ENCODE measurements at regions not wholly inside any gene's neighbourhood (a gene's known extent, or its start where the extent isn't known, plus 50 kb on each side); places are given as distances from the start of the nearest gene placed in this dataset.

- peak; percentile 75 to 97 for DNase-seq (ENCODE audit: low spot score in 2 of 2)
- Histone ChIP-seq H3K27ac (peak overlapping the region; percentile 72 to 81), H3K4me3 (peak overlapping the region in 1 of 2 donors; percentile 19), H3K27me3 (no peaks in the 10 kb centered on the region), H3K36me3 (no peaks in the 10 kb centered on the region), H3K4me1 (peaks cover 8 to 36% of the 10 kb centered on the region in 2 donors), H3K9me3 (no peaks in the 10 kb centered on the region)
- TF ChIP-seq, protein P1, sequence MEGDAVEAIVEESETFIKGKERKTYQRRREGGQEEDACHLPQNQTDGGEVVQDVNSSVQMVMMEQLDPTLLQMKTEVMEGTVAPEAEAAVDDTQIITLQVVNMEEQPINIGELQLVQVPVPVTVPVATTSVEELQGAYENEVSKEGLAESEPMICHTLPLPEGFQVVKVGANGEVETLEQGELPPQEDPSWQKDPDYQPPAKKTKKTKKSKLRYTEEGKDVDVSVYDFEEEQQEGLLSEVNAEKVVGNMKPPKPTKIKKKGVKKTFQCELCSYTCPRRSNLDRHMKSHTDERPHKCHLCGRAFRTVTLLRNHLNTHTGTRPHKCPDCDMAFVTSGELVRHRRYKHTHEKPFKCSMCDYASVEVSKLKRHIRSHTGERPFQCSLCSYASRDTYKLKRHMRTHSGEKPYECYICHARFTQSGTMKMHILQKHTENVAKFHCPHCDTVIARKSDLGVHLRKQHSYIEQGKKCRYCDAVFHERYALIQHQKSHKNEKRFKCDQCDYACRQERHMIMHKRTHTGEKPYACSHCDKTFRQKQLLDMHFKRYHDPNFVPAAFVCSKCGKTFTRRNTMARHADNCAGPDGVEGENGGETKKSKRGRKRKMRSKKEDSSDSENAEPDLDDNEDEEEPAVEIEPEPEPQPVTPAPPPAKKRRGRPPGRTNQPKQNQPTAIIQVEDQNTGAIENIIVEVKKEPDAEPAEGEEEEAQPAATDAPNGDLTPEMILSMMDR (IDR thresholded peaks at IDR 0.05), result no peak
- intact Hi-C loops (cut with DNase I), result loop anchor here (1.0 to 5.0 kb wide), 4 partner anchors 45 to 145 kb away; partner anchors contain the start of gene TPM1
These were observed 145.5 kb upstream of the TPM1 start for GRCh38 chr15:62896969-62897486.

DNA sequence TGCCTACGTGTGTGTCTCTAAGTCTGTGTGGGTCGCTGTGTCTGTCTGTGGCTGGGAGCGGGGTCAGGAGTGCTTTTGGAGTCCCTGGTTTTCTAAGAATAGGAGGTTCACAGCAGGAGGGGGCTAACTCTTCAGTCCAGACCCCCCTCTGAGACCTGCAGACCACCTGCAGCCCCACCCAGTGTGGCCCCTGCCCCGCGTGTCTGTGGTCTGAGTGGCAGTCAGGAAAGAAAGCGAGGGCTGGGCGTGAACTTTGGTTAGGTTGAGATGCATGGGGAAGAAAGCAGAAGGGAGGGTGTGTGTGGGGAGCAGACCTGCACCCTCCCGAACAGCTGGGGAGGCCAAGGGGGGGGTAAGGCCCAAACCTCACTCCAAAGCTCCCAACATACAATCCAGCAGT, 144.9 kb upstream of the TPM1 start:
- peak overlapping the region; percentile 58 to 81 for H3K27ac ChIP-seq
- no peaks in the 10 kb centered on the region for H3K27me3 ChIP-seq
- H3K4me3 ChIP-seq, result no peak overlapping the region
- H3K9me3 ChIP-seq, result no peaks in the 10 kb centered on the region
- TF ChIP-seq, protein P1 (IDR thresholded peaks at IDR 0.05), result no peak
- H3K4me1 ChIP-seq, result peaks cover 8 to 36% of the 10 kb centered on the region in 2 donors
- intact Hi-C loops (cut with DNase I), result loop anchor here (1.0 to 5.0 kb wide), 4 partner anchors 45 to 145 kb away; partner anchors contain the start of gene TPM1
- no peaks in the 10 kb centered on the region for H3K36me3 ChIP-seq
- no peak for DNase-seq (ENCODE audit: low spot score in 2 of 2)

DNA sequence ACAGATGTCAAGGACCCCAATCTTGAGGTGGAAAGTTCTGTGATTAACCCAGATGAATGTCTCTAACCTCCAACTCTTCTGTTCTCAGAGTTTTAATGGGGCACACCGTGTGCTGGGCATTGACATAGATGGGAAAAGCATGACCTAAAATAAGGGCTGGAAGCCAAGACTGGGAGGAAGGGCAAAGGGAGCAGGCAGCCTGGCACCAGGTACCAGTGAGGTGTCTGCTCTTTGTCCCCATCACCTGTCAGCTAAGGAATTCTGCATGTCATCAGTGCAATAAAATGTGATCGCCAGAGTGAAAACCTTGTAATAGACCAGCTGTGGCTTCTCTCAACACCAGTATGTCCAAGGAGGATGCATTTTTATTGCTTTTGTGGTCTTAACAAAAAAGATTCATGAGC, 143.5 kb upstream of the TPM1 start:
- Histone ChIP-seq H3K9me3 (no peaks in the 10 kb centered on the region), H3K27me3 (no peaks in the 10 kb centered on the region), H3K36me3 (no peaks in the 10 kb centered on the region), H3K4me3 (no peak overlapping the region), H3K4me1 (peaks cover 8 to 36% of the 10 kb centered on the region in 2 donors), H3K27ac (peak overlapping the region; percentile 58 to 81)
- no peak for DNase-seq (ENCODE audit: low spot score in 2 of 2)
- intact Hi-C loops (cut with DNase I), result loop anchor here (5.0 kb wide), 3 partner anchors 43 to 123 kb away; no protein-coding TSS in a partner anchor
- TF ChIP-seq, protein P1 (IDR thresholded peaks at IDR 0.05), result no peak

- TF ChIP-seq, protein P1 (IDR thresholded peaks at IDR 0.05), result no peak
- intact Hi-C loops (cut with DNase I), result no loop called here
- no peaks in the 10 kb centered on the region for H3K9me3 ChIP-seq
- H3K27me3 ChIP-seq, result no peaks in the 10 kb centered on the region
- H3K4me3 ChIP-seq, result no peak overlapping the region
- peak in 1 of 2 donors; percentile 76 for DNase-seq (ENCODE audit: low spot score in 2 of 2)
- H3K4me1 ChIP-seq, result peaks cover 8 to 36% of the 10 kb centered on the region in 2 donors
- H3K36me3 ChIP-seq, result no peaks in the 10 kb centered on the region
- peak overlapping the region; percentile 64 to 81 for H3K27ac ChIP-seq
These were observed 142.3 kb upstream of the TPM1 start for GRCh38 chr15:62900071-62900802.

- TF ChIP-seq, protein P1 (IDR thresholded peaks at IDR 0.05), result no peak
- Histone ChIP-seq H3K27ac (peak overlapping the region; percentile 64 to 81), H3K27me3 (no peaks in the 10 kb centered on the region), H3K36me3 (no peaks in the 10 kb centered on the region), H3K4me3 (no peak overlapping the region), H3K4me1 (peaks cover 8 to 28% of the 10 kb centered on the region in 2 donors), H3K9me3 (no peaks in the 10 kb centered on the region)
- no peak for DNase-seq (ENCODE audit: low spot score in 2 of 2)
- intact Hi-C loops (cut with DNase I), result no loop called here
These were observed 141.5 kb upstream of the TPM1 start for GRCh38 chr15:62901087-62901486.

All from ascending aorta (tissue), 2 donors.